ENCODE measurements at regions not wholly inside any gene's neighbourhood (a gene's known extent, or its start where the extent isn't known, plus 50 kb on each side); places are given as distances from the start of the nearest gene placed in this dataset.

GRCh38 chr13:30081331-30081730 lies 226.0 kb downstream of the KATNAL1 start:
- TF ChIP-seq CTCF (IDR thresholded peaks at IDR 0.05) (no peak), POLR2A (IDR thresholded peaks at IDR 0.05) (no peak)
